ENCODE measurements at regions not wholly inside any gene's neighbourhood (a gene's known extent, or its start where the extent isn't known, plus 50 kb on each side); places are given as distances from the start of the nearest gene placed in this dataset.
"Not testable (repeated sequence)": the region's sequence is repeated elsewhere in the genome, so short reads cannot be mapped to it uniquely, and the experiment has no call there.

GRCh38 chr6:167748458-167749379 lies 78.0 kb upstream of the AFDN start:
- Histone ChIP-seq H3K4me2 (no peak overlapping the region), H3K36me3 (replicated peaks; ENCODE audit: insufficient read depth, low read depth) (no peaks in the 10 kb centered on the region), H3K9me3 (ENCODE audit: low read depth) (no peaks in the 10 kb centered on the region), H3K9me2 (replicated peaks; ENCODE audit: insufficient read depth) (no peaks in the 10 kb centered on the region), H3K79me2 (no peaks in the 10 kb centered on the region), H3K4me3 (no peak overlapping the region), H3K4me1 (ENCODE audit: insufficient read depth) (peaks cover 42% of the 10 kb centered on the region), H4K20me1 (ENCODE audit: insufficient read depth, poor library complexity, severe bottlenecking) (no peaks in the 10 kb centered on the region), H3K27me3 (no peaks in the 10 kb centered on the region), H3K27ac (peak overlapping the region; percentile 26), H2AFZ (no peak overlapping the region)
- TF ChIP-seq EZH2phosphoT487 (IDR thresholded peaks at IDR 0.05; ENCODE audit: low read depth, severe bottlenecking, unreplicated experiment), result no peak
- no peak for TF ChIP-seq CTCF (IDR thresholded peaks at IDR 0.05; ENCODE audit: poor library complexity)
- TF ChIP-seq EZH2 (IDR thresholded peaks at IDR 0.05; ENCODE audit: borderline replicate concordance), result no peak
- peak; percentile 37 for DNase-seq (ENCODE audit: low spot score)
- WGBS (ENCODE audit: low lambda C conversion rate, missing lambda C conversion rate), result 70% methylated on average over 26 of the region's 26 CpGs

- Histone ChIP-seq H3K9me2 (replicated peaks; ENCODE audit: insufficient read depth) (no peaks in the 10 kb centered on the region), H3K4me3 (no peak overlapping the region), H3K27ac (peak overlapping the region; percentile 85), H3K36me3 (replicated peaks; ENCODE audit: insufficient read depth, low read depth) (no peaks in the 10 kb centered on the region), H3K9me3 (ENCODE audit: low read depth) (no peaks in the 10 kb centered on the region), H3K4me1 (ENCODE audit: insufficient read depth) (peaks cover 33% of the 10 kb centered on the region), H3K4me2 (no peak overlapping the region), H3K27me3 (no peaks in the 10 kb centered on the region), H4K20me1 (ENCODE audit: insufficient read depth, poor library complexity, severe bottlenecking) (no peaks in the 10 kb centered on the region), H2AFZ (no peak overlapping the region), H3K79me2 (no peaks in the 10 kb centered on the region)
- TF ChIP-seq EZH2 (IDR thresholded peaks at IDR 0.05; ENCODE audit: borderline replicate concordance), result no peak
- no peak for TF ChIP-seq CTCF (IDR thresholded peaks at IDR 0.05; ENCODE audit: poor library complexity)
- TF ChIP-seq EZH2phosphoT487 (IDR thresholded peaks at IDR 0.05; ENCODE audit: low read depth, severe bottlenecking, unreplicated experiment), result no peak
- 43% methylated on average over 4 of the region's 4 CpGs for WGBS (ENCODE audit: low lambda C conversion rate, missing lambda C conversion rate)
- DNase-seq (ENCODE audit: low spot score), result peak; percentile 82
These were observed 75.8 kb upstream of the AFDN start for GRCh38 chr6:167750956-167751358.

- 88% methylated on average over 7 of the region's 7 CpGs for WGBS (ENCODE audit: low lambda C conversion rate, missing lambda C conversion rate)
- H3K36me3 ChIP-seq (replicated peaks; ENCODE audit: insufficient read depth, low read depth), result no peaks in the 10 kb centered on the region
These were observed 75.1 kb upstream of the AFDN start for GRCh38 chr6:167751579-167752115.

GRCh38 chr6:167753281-167753680 lies 73.4 kb upstream of the AFDN start:
- H3K27ac ChIP-seq; H2AFZ ChIP-seq; H3K27me3 ChIP-seq; H3K9me3 ChIP-seq (ENCODE audit: low read depth); H3K79me2 ChIP-seq; H4K20me1 ChIP-seq (ENCODE audit: insufficient read depth, poor library complexity, severe bottlenecking); H3K36me3 ChIP-seq (replicated peaks; ENCODE audit: insufficient read depth, low read depth); H3K4me3 ChIP-seq; H3K9me2 ChIP-seq (replicated peaks; ENCODE audit: insufficient read depth); H3K4me2 ChIP-seq; DNase-seq (ENCODE audit: low spot score): not testable (repeated sequence)
- 89% methylated on average over 2 of the region's 2 CpGs for whole genome bisulfite sequencing (ENCODE audit: low lambda C conversion rate, missing lambda C conversion rate)
- peaks cover 27% of the 10 kb centered on the region for H3K4me1 ChIP-seq (ENCODE audit: insufficient read depth)

More at GRCh38 chr6:167751579-167752115, 75.1 kb upstream of the AFDN start:
- Histone ChIP-seq H2AFZ (no peak overlapping the region), H3K27ac (peak overlapping the region; percentile 85), H4K20me1 (ENCODE audit: insufficient read depth, poor library complexity, severe bottlenecking) (no peaks in the 10 kb centered on the region), H3K79me2 (no peaks in the 10 kb centered on the region), H3K27me3 (no peaks in the 10 kb centered on the region), H3K4me3 (no peak overlapping the region), H3K9me3 (ENCODE audit: low read depth) (no peaks in the 10 kb centered on the region), H3K4me2 (no peak overlapping the region), H3K9me2 (replicated peaks; ENCODE audit: insufficient read depth) (no peaks in the 10 kb centered on the region), H3K4me1 (ENCODE audit: insufficient read depth) (peaks cover 26% of the 10 kb centered on the region)
- TF ChIP-seq EZH2phosphoT487 (IDR thresholded peaks at IDR 0.05; ENCODE audit: low read depth, severe bottlenecking, unreplicated experiment), result no peak
- TF ChIP-seq CTCF (IDR thresholded peaks at IDR 0.05; ENCODE audit: poor library complexity), result no peak
- DNase-seq (ENCODE audit: low spot score), result no peak

Measured in hepatocyte (in vitro differentiated cells).